GM18502 (cell line): ENCODE measurements at regions not wholly inside any gene's neighbourhood (a gene's known extent, or its start where the extent isn't known, plus 50 kb on each side); places are given as distances from the start of the nearest gene placed in this dataset.

Experiments used
- ATAC-seq: cut with Tn5 transposase; IDR thresholded peaks from one replicate; pipeline ENCODE4 v1.9.1; 2021; ENCODE audit warnings: mild to moderate bottlenecking; ENCODE audit not compliant: unreplicated experiment, poor library complexity

- ATAC-seq, result no peak
Measured at GRCh38 chr11:19661827-19662226, 50.8 kb upstream of the NAV2 start.

GRCh38 chr11:19660076-19660475 lies 52.6 kb upstream of the NAV2 start:
- ATAC-seq, result peak; percentile 99

GRCh38 chr11:19659529-19659928 lies 53.1 kb upstream of the NAV2 start:
- no peak for ATAC-seq

GRCh38 chr11:19658344-19658743 lies 54.3 kb upstream of the NAV2 start:
- ATAC-seq, result no peak

- no peak for ATAC-seq
Measured at GRCh38 chr11:19656140-19656541, 56.5 kb upstream of the NAV2 start.

- ATAC-seq, result no peak
Measured at GRCh38 chr11:19652623-19653375, 59.8 kb upstream of the NAV2 start.

- ATAC-seq, result no peak
Measured at GRCh38 chr11:19651653-19652052, 61.0 kb upstream of the NAV2 start.

- no peak for ATAC-seq
Measured at GRCh38 chr11:19651028-19651427, 61.6 kb upstream of the NAV2 start.

- no peak for ATAC-seq
Measured at GRCh38 chr11:19650467-19650866, 62.2 kb upstream of the NAV2 start.

- ATAC-seq, result no peak
Measured at GRCh38 chr11:19649751-19650150, 62.9 kb upstream of the NAV2 start.

- ATAC-seq, result no peak
Measured at GRCh38 chr11:19648321-19648720, 64.3 kb upstream of the NAV2 start.

- no peak for ATAC-seq
Measured at GRCh38 chr11:19647816-19648215, 64.8 kb upstream of the NAV2 start.

GRCh38 chr11:19646921-19647320 lies 65.7 kb upstream of the NAV2 start:
- no peak for ATAC-seq

GRCh38 chr11:19646308-19646707 lies 66.3 kb upstream of the NAV2 start:
- ATAC-seq, result no peak

- ATAC-seq, result no peak
Measured at GRCh38 chr11:19644316-19644715, 68.3 kb upstream of the NAV2 start.

- ATAC-seq, result no peak
Measured at GRCh38 chr11:19642185-19643158, 70.2 kb upstream of the NAV2 start.

GRCh38 chr11:19639603-19640105 lies 73.0 kb upstream of the NAV2 start:
- ATAC-seq, result no peak

GRCh38 chr11:19635332-19635731 lies 77.3 kb upstream of the NAV2 start:
- no peak for ATAC-seq

GRCh38 chr11:19633276-19633675 lies 79.4 kb upstream of the NAV2 start:
- no peak for ATAC-seq

GRCh38 chr11:19632499-19632834 lies 80.2 kb upstream of the NAV2 start:
- ATAC-seq, result no peak
